DOHH2 (cell line): ENCODE measurements at regions not wholly inside any gene's neighbourhood (a gene's known extent, or its start where the extent isn't known, plus 50 kb on each side); places are given as distances from the start of the nearest gene placed in this dataset.

Source experiments
- H3F3A ChIP-seq: fragments of 200-600 bp; sonication (generic), shearing (Covaris generic); 2 replicates; pipeline ENCODE4 v1.6.0; 2016; ENCODE audit warnings: antibody characterized with exemption, mild to moderate bottlenecking; ENCODE audit not compliant: control insufficient read depth, insufficient read depth
- H3K27ac ChIP-seq: fragments of 200-600 bp; sonication (generic); 2 replicates; pipeline ENCODE4 v1.5.1; 2014; ENCODE audit warnings: low read depth, mild to moderate bottlenecking, low read length, moderate library complexity
- H3K27me3 ChIP-seq: fragments of 200-600 bp; sonication (generic); 2 replicates; pipeline ENCODE4 v1.6.1; 2014; ENCODE audit warnings: mild to moderate bottlenecking, low read length, mixed read lengths; ENCODE audit not compliant: control insufficient read depth
- H3K36me3 ChIP-seq: fragments of 200-600 bp; sonication (generic); 2 replicates; pipeline ENCODE4 v1.6.1; 2014; ENCODE audit warnings: mild to moderate bottlenecking, low read length, moderate library complexity, mixed read lengths; ENCODE audit not compliant: control insufficient read depth
- H3K4me1 ChIP-seq: fragments of 200-600 bp; sonication (generic); 2 replicates; pipeline ENCODE4 v1.6.1; 2014; ENCODE audit warnings: mild to moderate bottlenecking, low read length, mixed read lengths; ENCODE audit not compliant: control insufficient read depth
- H3K4me2 ChIP-seq: fragments of 200-600 bp; sonication (generic); 2 replicates; pipeline ENCODE4 v1.6.0; 2014; ENCODE audit warnings: mild to moderate bottlenecking, low read length, moderate library complexity
- H3K4me3 ChIP-seq: fragments of 200-600 bp; sonication (generic); 2 replicates; pipeline ENCODE4 v1.5.1; 2014; ENCODE audit warnings: mild to moderate bottlenecking, low read length, mixed read lengths
- H3K79me2 ChIP-seq: fragments of 200-600 bp; sonication (generic); 2 replicates; pipeline ENCODE4 v1.6.1; 2014; ENCODE audit warnings: mild to moderate bottlenecking, low read length, mixed read lengths; ENCODE audit not compliant: control insufficient read depth
- H3K9me2 ChIP-seq: fragments of 200-600 bp; sonication (generic); replicated peaks from 2 replicates; pipeline ENCODE4 v1.6.1; 2014; ENCODE audit warnings: mild to moderate bottlenecking, low read length, mixed read lengths; ENCODE audit not compliant: control insufficient read depth
- H3K9me3 ChIP-seq: fragments of 200-600 bp; sonication (generic); 2 replicates; pipeline ENCODE4 v1.6.1; 2014; ENCODE audit warnings: antibody characterized with exemption, low read length, mixed read lengths; ENCODE audit not compliant: control insufficient read depth, insufficient read depth
- H4K20me1 ChIP-seq: fragments of 200-600 bp; sonication (generic); 2 replicates; pipeline ENCODE4 v1.6.0; 2014; ENCODE audit warnings: low read depth, mild to moderate bottlenecking, antibody characterized with exemption, low read length, moderate library complexity; ENCODE audit not compliant: control insufficient read depth, insufficient read depth
- EZH2phosphoT487 ChIP-seq: fragments of 200-600 bp; sonication (generic); IDR thresholded peaks from 2 replicates; pipeline ENCODE4 v1.6.1; 2017; ENCODE audit warnings: borderline replicate concordance, mild to moderate bottlenecking, antibody characterized with exemption, low read length, moderate library complexity, mixed read lengths
- TF ChIP-seq, protein P1 (sequence below): fragments of 200-600 bp; sonication (generic); IDR thresholded peaks from one replicate; pipeline ENCODE4 v1.5.1; 2014; ENCODE audit warnings: antibody characterized with exemption, mild to moderate bottlenecking, low read depth, low read length; ENCODE audit not compliant: poor library complexity, severe bottlenecking

- Histone ChIP-seq H3K79me2 (no peaks in the 10 kb centered on the region), H3K4me1 (no peaks in the 10 kb centered on the region), H4K20me1 (no peaks in the 10 kb centered on the region), H3K36me3 (no peaks in the 10 kb centered on the region), H3K27ac (no peak overlapping the region), H3K4me2 (no peak overlapping the region), H3F3A (no peaks in the 10 kb centered on the region), H3K4me3 (no peak overlapping the region), H3K27me3 (no peaks in the 10 kb centered on the region), H3K9me2 (no peaks in the 10 kb centered on the region), H3K9me3 (no peaks in the 10 kb centered on the region)
- no peak for TF ChIP-seq EZH2phosphoT487
- TF ChIP-seq, protein P1, sequence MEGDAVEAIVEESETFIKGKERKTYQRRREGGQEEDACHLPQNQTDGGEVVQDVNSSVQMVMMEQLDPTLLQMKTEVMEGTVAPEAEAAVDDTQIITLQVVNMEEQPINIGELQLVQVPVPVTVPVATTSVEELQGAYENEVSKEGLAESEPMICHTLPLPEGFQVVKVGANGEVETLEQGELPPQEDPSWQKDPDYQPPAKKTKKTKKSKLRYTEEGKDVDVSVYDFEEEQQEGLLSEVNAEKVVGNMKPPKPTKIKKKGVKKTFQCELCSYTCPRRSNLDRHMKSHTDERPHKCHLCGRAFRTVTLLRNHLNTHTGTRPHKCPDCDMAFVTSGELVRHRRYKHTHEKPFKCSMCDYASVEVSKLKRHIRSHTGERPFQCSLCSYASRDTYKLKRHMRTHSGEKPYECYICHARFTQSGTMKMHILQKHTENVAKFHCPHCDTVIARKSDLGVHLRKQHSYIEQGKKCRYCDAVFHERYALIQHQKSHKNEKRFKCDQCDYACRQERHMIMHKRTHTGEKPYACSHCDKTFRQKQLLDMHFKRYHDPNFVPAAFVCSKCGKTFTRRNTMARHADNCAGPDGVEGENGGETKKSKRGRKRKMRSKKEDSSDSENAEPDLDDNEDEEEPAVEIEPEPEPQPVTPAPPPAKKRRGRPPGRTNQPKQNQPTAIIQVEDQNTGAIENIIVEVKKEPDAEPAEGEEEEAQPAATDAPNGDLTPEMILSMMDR, result no peak
Measured at GRCh38 chr10:2599571-2599970, 467.8 kb upstream of the PFKP start.

GRCh38 chr10:2592360-2593160, 474.8 kb upstream of the PFKP start:
- no peaks in the 10 kb centered on the region for H3K79me2 ChIP-seq
- no peaks in the 10 kb centered on the region for H3K27me3 ChIP-seq
- no peak overlapping the region for H3K27ac ChIP-seq
- H3F3A ChIP-seq, result no peaks in the 10 kb centered on the region
- no peaks in the 10 kb centered on the region for H3K36me3 ChIP-seq
- no peak overlapping the region for H3K4me3 ChIP-seq
- no peaks in the 10 kb centered on the region for H4K20me1 ChIP-seq
- no peaks in the 10 kb centered on the region for H3K9me2 ChIP-seq
- no peak for TF ChIP-seq EZH2phosphoT487
- TF ChIP-seq, protein P1, result no peak
- no peaks in the 10 kb centered on the region for H3K4me1 ChIP-seq
- no peak overlapping the region for H3K4me2 ChIP-seq
- H3K9me3 ChIP-seq, result peaks cover 2% of the 10 kb centered on the region; the same call in 1 of the 2 replicates

GRCh38 chr10:2589196-2589595, 478.2 kb upstream of the PFKP start:
- Histone ChIP-seq H3F3A (no peaks in the 10 kb centered on the region), H3K79me2 (no peaks in the 10 kb centered on the region), H3K27me3 (no peaks in the 10 kb centered on the region), H3K9me3 (peaks cover 2% of the 10 kb centered on the region; the same call in 1 of the 2 replicates), H3K4me1 (no peaks in the 10 kb centered on the region), H3K9me2 (no peaks in the 10 kb centered on the region), H3K36me3 (no peaks in the 10 kb centered on the region), H3K4me3 (no peak overlapping the region), H4K20me1 (no peaks in the 10 kb centered on the region), H3K27ac (no peak overlapping the region), H3K4me2 (no peak overlapping the region)
- TF ChIP-seq EZH2phosphoT487, result no peak
- TF ChIP-seq, protein P1, result no peak
